NB4 (cell line): ENCODE measurements at regions not wholly inside any gene's neighbourhood (a gene's known extent, or its start where the extent isn't known, plus 50 kb on each side); places are given as distances from the start of the nearest gene placed in this dataset.

ENCODE experiments used
- CTCF ChIP-seq: IDR thresholded peaks from one replicate; pipeline ENCODE4 v1.5.1; 2012; ENCODE audit warnings: low read depth, low read length
- MAX ChIP-seq: IDR thresholded peaks from 2 replicates; pipeline ENCODE4 v1.6.1; 2011; ENCODE audit warnings: low read depth, low read length
- MYC ChIP-seq: IDR thresholded peaks from 2 replicates; pipeline ENCODE4 v1.6.1; 2011; ENCODE audit warnings: low read depth, low read length

- no peak for TF ChIP-seq CTCF
- no peak for TF ChIP-seq MYC
- no peak for TF ChIP-seq MAX
These were observed 82.9 kb upstream of the FAT3 start for GRCh38 chr11:92141725-92142124.
